Thyroid gland (tissue), 4 donors: ENCODE measurements at regions not wholly inside any gene's neighbourhood (a gene's known extent, or its start where the extent isn't known, plus 50 kb on each side); places are given as distances from the start of the nearest gene placed in this dataset.
"Not testable (repeated sequence)": the region's sequence is repeated elsewhere in the genome, so short reads cannot be mapped to it uniquely, and the experiment has no call there.

Experiments
- DNase-seq, 2 donors: peaks; one replicate each; pipeline ENCODE4 v3.0.0-alpha.2; 2019
- H3K27ac ChIP-seq, 3 donors: fragments of 200-600 bp; sonication (generic); 1 replicate in 2 of 3; 2 replicates in 1 of 3; pipeline ENCODE4 v1.5.1; 2016 to 2019; ENCODE audit warnings: mild to moderate bottlenecking in 1 of 3, moderate library complexity in 1 of 3
- H3K27me3 ChIP-seq: fragments of 200-600 bp; sonication (generic); one replicate; pipeline ENCODE4 v1.5.1; 2019
- H3K36me3 ChIP-seq, 2 donors: fragments of 200-600 bp; sonication (generic); one replicate each; pipeline ENCODE4 v1.5.1; 2016 to 2019
- H3K4me1 ChIP-seq, 2 donors: fragments of 200-600 bp; sonication (generic); one replicate each; pipeline ENCODE4 v1.5.1; 2017 to 2019
- H3K4me3 ChIP-seq, 3 donors: fragments of 200-600 bp; sonication (generic); replicated peaks in 1 of 3; 1 replicate in 2 of 3; 2 replicates in 1 of 3; pipeline ENCODE4 v1.5.1; 2016; ENCODE audit warnings: mild to moderate bottlenecking in 1 of 3
- H3K9me3 ChIP-seq: fragments of 200-600 bp; sonication (generic); one replicate; pipeline ENCODE4 v1.5.1; 2017
- POLR2A ChIP-seq, 2 donors: fragments of 450-650 bp; IDR thresholded peaks; one replicate each; pipeline ENCODE4 v1.6.1; 2017; ENCODE audit warnings: antibody characterized with exemption in 2 of 2, mild to moderate bottlenecking in 2 of 2, moderate library complexity in 1 of 2
- WGBS, 2 donors: methylation state at CpG; one replicate each; pipeline ENCODE4 v1.1.5; 2017; 5-methylcytosine and 5-hydroxymethylcytosine counted together
- intact Hi-C: fragments of 100-400 bp; cut with DNase I; formaldehyde crosslinking; loops from one replicate; pipeline ENCODE4 v1.15.1; 2023
- TF ChIP-seq, protein P1 (sequence below), 6 experiments: fragments of 200-600 bp in 3 of 6; fragments of 450-650 bp in 3 of 6; sonication (generic) in 3 of 6; IDR thresholded peaks; one replicate each; pipeline ENCODE4 v1.5.1; 2016 to 2019; ENCODE audit warnings: antibody characterized with exemption in 6 of 6, mild to moderate bottlenecking in 2 of 6, inconsistent platforms in 1 of 6, moderate library complexity in 1 of 6

DNA sequence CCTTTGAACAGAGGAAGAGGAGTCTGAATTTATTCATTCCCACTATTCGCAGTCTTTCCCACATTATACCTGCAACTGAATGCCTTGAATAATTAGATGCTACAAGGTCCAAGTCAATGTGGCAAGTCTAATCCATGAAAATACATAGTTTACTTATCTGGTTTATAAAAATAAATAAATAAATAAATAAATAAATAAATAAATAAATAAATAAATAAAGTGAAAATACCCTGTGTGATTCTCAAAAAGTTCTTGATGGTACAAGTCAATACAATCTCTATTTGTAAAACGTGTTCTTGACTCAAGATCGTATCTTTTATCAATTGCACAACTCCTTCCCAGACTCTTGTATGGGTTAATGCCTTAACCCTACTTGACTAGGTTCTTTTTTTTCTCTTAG, 417.7 kb downstream of the ZWINT start:
- intact Hi-C loops = no loop called here
- DNase-seq = no peak
- TF ChIP-seq, protein P1, sequence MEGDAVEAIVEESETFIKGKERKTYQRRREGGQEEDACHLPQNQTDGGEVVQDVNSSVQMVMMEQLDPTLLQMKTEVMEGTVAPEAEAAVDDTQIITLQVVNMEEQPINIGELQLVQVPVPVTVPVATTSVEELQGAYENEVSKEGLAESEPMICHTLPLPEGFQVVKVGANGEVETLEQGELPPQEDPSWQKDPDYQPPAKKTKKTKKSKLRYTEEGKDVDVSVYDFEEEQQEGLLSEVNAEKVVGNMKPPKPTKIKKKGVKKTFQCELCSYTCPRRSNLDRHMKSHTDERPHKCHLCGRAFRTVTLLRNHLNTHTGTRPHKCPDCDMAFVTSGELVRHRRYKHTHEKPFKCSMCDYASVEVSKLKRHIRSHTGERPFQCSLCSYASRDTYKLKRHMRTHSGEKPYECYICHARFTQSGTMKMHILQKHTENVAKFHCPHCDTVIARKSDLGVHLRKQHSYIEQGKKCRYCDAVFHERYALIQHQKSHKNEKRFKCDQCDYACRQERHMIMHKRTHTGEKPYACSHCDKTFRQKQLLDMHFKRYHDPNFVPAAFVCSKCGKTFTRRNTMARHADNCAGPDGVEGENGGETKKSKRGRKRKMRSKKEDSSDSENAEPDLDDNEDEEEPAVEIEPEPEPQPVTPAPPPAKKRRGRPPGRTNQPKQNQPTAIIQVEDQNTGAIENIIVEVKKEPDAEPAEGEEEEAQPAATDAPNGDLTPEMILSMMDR (IDR thresholded peaks at IDR 0.05) = no peak
- TF ChIP-seq POLR2A (IDR thresholded peaks at IDR 0.05) = no peak
- H3K27me3 ChIP-seq = no peaks in the 10 kb centered on the region
- no peaks in the 10 kb centered on the region for H3K9me3 ChIP-seq
- no peaks in the 10 kb centered on the region for H3K36me3 ChIP-seq
- no peaks in the 10 kb centered on the region for H3K4me1 ChIP-seq
- no peak overlapping the region for H3K27ac ChIP-seq
- WGBS, 2 donors = 89 to 90% methylated on average over 3 of the region's 3 CpGs
- H3K4me3 ChIP-seq = no peak overlapping the region

DNA sequence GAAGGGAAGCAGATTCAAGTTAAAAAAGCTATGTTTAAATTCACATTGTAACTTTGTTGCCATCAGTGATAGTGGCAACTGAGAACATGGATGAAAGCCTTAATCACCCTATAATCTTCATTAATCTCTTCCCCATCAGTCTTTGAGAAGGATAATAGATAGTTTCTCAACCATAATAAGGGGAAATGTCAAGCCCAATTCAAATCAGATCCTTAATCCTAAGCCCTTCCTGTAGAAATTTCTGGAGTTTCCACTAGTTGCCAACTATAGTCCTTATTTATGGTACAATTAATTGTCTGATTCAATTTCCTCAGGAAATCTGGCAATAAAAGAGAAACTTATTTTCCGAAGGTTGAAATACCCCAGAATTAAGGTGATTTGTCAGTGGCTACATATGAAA, 431.8 kb downstream of the ZWINT start:
- WGBS, 2 donors = 67 to 76% methylated on average over 1 of the region's 1 CpG
- Histone ChIP-seq H3K27me3 (no peaks in the 10 kb centered on the region), H3K27ac (no peak overlapping the region), H3K9me3 (no peaks in the 10 kb centered on the region), H3K36me3 (no peaks in the 10 kb centered on the region), H3K4me3 (no peak overlapping the region), H3K4me1 (no peaks in the 10 kb centered on the region)
- intact Hi-C loops = no loop called here
- TF ChIP-seq, protein P1 (IDR thresholded peaks at IDR 0.05) = no peak
- no peak for TF ChIP-seq POLR2A (IDR thresholded peaks at IDR 0.05)
- DNase-seq = no peak

DNA sequence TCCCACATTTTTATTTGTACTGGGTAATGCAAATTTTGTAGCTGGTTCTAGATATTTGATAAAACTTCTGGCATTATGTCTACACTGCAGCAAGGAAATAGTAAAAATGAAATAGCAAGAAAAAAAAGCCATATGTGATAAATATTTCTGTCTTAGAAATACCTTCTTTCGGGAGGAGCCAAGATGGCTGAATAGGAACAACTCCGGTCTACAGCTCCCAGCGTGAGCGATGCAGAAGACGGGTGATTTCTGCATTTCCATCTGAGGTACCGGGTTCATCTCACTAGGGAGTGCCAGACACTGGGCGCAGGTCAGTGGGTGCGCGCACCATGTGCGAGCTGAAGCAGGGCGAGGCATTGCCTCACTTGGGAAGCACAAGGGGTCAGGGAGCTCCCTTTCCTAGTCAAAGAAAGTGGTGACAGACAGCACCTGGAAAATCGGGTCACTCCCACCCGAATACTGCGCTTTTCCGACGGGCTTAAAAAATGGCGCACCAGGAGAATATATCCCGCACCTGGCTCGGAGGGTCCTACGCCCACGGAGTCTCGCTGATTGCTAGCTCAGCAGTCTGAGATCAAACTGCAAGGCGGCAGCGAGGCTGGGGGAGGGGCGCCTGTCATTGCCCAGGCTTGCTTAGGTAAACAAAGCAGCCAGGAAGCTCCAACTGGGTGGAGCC, 461.4 kb downstream of the ZWINT start:
- H3K27ac ChIP-seq, H3K4me3 ChIP-seq, H3K4me1 ChIP-seq, H3K9me3 ChIP-seq, intact Hi-C loops, DNase-seq, H3K36me3 ChIP-seq, H3K27me3 ChIP-seq: not testable (repeated sequence)
- WGBS, 2 donors = 81 to 94% methylated on average over 21 to 25 of the region's 25 CpGs

DNA sequence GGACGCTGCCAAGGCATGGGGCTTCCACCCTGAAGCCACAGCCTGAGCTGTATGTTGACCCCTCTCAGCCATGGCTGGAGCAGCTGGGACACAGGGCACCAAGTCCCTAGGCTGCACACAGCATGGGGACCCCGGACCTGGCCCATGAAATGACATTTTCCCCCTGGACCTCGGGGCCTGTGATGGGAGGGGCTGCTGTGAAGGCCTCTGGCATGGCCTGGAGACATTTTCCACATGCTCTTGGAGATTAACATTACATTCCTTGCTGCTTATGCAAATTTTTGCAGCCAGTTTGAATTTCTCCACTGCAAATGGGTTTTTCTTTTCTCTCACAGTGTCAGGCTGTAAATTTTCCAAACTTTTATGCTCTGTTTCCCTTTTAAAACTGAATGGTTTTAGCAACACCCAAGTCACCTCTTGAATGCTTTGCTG, 463.6 kb downstream of the ZWINT start:
- Histone ChIP-seq H3K4me1 (no peaks in the 10 kb centered on the region), H3K9me3 (no peaks in the 10 kb centered on the region), H3K4me3 (no peak overlapping the region), H3K27ac (no peak overlapping the region), H3K36me3 (no peaks in the 10 kb centered on the region), H3K27me3 (no peaks in the 10 kb centered on the region)
- intact Hi-C loops = no loop called here
- no peak for TF ChIP-seq POLR2A (IDR thresholded peaks at IDR 0.05)
- TF ChIP-seq, protein P1 (IDR thresholded peaks at IDR 0.05) = no peak
- DNase-seq = no peak
- 37 to 57% methylated on average over 2 to 3 of the region's 3 CpGs for WGBS, 2 donors

DNA sequence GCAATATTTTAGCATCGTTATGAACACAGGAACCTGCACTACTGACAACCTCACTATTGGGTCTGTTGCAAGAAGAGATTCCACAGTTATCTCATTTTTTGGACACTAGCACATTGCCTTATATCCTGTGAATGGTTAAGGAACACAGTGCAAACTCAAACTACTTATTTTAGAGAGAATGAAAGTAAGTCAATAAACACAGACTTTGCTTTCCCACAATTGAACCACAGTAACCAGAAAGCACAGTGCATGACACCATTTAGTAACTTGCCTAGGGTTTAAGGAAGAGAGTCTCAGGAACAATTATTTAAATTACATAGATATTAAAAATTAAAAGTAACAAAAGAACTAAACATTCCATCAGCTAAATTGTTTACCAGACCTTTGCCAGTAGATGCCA, 468.8 kb downstream of the ZWINT start:
- no peak for DNase-seq
- TF ChIP-seq, protein P1 (IDR thresholded peaks at IDR 0.05) = no peak
- TF ChIP-seq POLR2A (IDR thresholded peaks at IDR 0.05) = no peak
- intact Hi-C loops = no loop called here
- no peak overlapping the region for H3K27ac ChIP-seq
- no peaks in the 10 kb centered on the region for H3K36me3 ChIP-seq
- H3K4me3 ChIP-seq = no peak overlapping the region
- no peaks in the 10 kb centered on the region for H3K4me1 ChIP-seq
- H3K9me3 ChIP-seq = no peaks in the 10 kb centered on the region
- 88 to 90% methylated on average over 1 of the region's 1 CpG for WGBS, 2 donors
- H3K27me3 ChIP-seq = no peaks in the 10 kb centered on the region
